ENCODE measurements at regions not wholly inside any gene's neighbourhood (a gene's known extent, or its start where the extent isn't known, plus 50 kb on each side); places are given as distances from the start of the nearest gene placed in this dataset.

- H4K20me1 ChIP-seq (ENCODE audit: insufficient read depth, low read length) = no peaks in the 10 kb centered on the region
- no peaks in the 10 kb centered on the region for H3K36me3 ChIP-seq (ENCODE audit: insufficient read depth, low read length)
- ATAC-seq (ENCODE audit: insufficient read depth, low read depth) = no peak
- no peak overlapping the region for H3K9ac ChIP-seq (ENCODE audit: low read depth, low read length)
- no peak overlapping the region for H2AFZ ChIP-seq (ENCODE audit: low read depth, low read length)
- H3K4me3 ChIP-seq (ENCODE audit: low read depth in 1 of 2, low read length in 2 of 2) = no peak overlapping the region
- H3K79me2 ChIP-seq (ENCODE audit: insufficient read depth, low read length) = no peaks in the 10 kb centered on the region
- no peak for DNase-seq
- H3K4me1 ChIP-seq (ENCODE audit: insufficient read depth, low read length) = no peaks in the 10 kb centered on the region
- H3K9me3 ChIP-seq (ENCODE audit: insufficient read depth, low read length, severe bottlenecking) = no peaks in the 10 kb centered on the region
- H3K4me2 ChIP-seq (ENCODE audit: insufficient read depth, low read length) = no peak overlapping the region
- no peaks in the 10 kb centered on the region for H3K27me3 ChIP-seq (ENCODE audit: insufficient read depth, low read length, poor library complexity)
- H3K27ac ChIP-seq (ENCODE audit: low read length) = no peak overlapping the region
- TF ChIP-seq CTCF (IDR thresholded peaks at IDR 0.05; ENCODE audit: borderline replicate concordance, extremely low read depth, low read length, poor library complexity, severe bottlenecking) (no peak), EZH2 (IDR thresholded peaks at IDR 0.05; ENCODE audit: borderline replicate concordance, low read depth, low read length, severe bottlenecking) (no peak)
Observed at GRCh38 chr14:84237881-84238280, 1292.1 kb upstream of the FLRT2 start.

- no peak overlapping the region for H3K4me3 ChIP-seq (ENCODE audit: low read depth in 1 of 2, low read length in 2 of 2)
- no peak overlapping the region for H2AFZ ChIP-seq (ENCODE audit: low read depth, low read length)
- no peak for ATAC-seq (ENCODE audit: insufficient read depth, low read depth)
- no peaks in the 10 kb centered on the region for H3K36me3 ChIP-seq (ENCODE audit: insufficient read depth, low read length)
- no peaks in the 10 kb centered on the region for H4K20me1 ChIP-seq (ENCODE audit: insufficient read depth, low read length)
- H3K9ac ChIP-seq (ENCODE audit: low read depth, low read length) = no peak overlapping the region
- H3K27me3 ChIP-seq (ENCODE audit: insufficient read depth, low read length, poor library complexity) = no peaks in the 10 kb centered on the region
- TF ChIP-seq EZH2 (IDR thresholded peaks at IDR 0.05; ENCODE audit: borderline replicate concordance, low read depth, low read length, severe bottlenecking) = no peak
- TF ChIP-seq CTCF (IDR thresholded peaks at IDR 0.05; ENCODE audit: borderline replicate concordance, extremely low read depth, low read length, poor library complexity, severe bottlenecking) = no peak
- no peaks in the 10 kb centered on the region for H3K9me3 ChIP-seq (ENCODE audit: insufficient read depth, low read length, severe bottlenecking)
- H3K79me2 ChIP-seq (ENCODE audit: insufficient read depth, low read length) = no peaks in the 10 kb centered on the region
- DNase-seq = no peak
- H3K4me1 ChIP-seq (ENCODE audit: insufficient read depth, low read length) = no peaks in the 10 kb centered on the region
- no peak overlapping the region for H3K4me2 ChIP-seq (ENCODE audit: insufficient read depth, low read length)
- H3K27ac ChIP-seq (ENCODE audit: low read length) = no peak overlapping the region
Observed at GRCh38 chr14:84247693-84248092, 1282.3 kb upstream of the FLRT2 start.

DNA sequence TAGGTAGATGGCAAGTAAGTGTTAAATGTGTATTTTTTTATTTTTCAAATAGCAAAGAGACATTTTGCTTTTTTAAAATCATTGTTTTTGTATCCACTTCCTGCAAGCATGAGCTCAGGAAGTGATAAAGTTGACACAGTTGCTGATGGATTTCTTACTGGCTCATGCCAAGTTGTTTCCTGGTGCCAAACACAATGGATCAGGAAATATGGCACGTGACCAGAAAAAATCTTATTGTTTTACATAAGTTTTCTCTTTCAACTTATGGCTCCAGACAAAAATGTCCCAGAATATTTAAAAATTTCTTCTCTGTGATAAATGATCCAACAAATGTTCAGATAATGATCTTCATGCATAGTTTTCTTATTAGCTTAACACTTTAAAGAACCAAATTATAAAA, 1279.1 kb upstream of the FLRT2 start:
- ATAC-seq (ENCODE audit: insufficient read depth, low read depth) (no peak), DNase-seq (no peak)
- no peaks in the 10 kb centered on the region for H4K20me1 ChIP-seq (ENCODE audit: insufficient read depth, low read length)
- H3K4me2 ChIP-seq (ENCODE audit: insufficient read depth, low read length) = no peak overlapping the region
- H3K27ac ChIP-seq (ENCODE audit: low read length) = no peak overlapping the region
- H3K36me3 ChIP-seq (ENCODE audit: insufficient read depth, low read length) = no peaks in the 10 kb centered on the region
- H3K9ac ChIP-seq (ENCODE audit: low read depth, low read length) = no peak overlapping the region
- no peak overlapping the region for H2AFZ ChIP-seq (ENCODE audit: low read depth, low read length)
- H3K27me3 ChIP-seq (ENCODE audit: insufficient read depth, low read length, poor library complexity) = no peaks in the 10 kb centered on the region
- H3K9me3 ChIP-seq (ENCODE audit: insufficient read depth, low read length, severe bottlenecking) = no peaks in the 10 kb centered on the region
- no peaks in the 10 kb centered on the region for H3K4me1 ChIP-seq (ENCODE audit: insufficient read depth, low read length)
- no peak overlapping the region for H3K4me3 ChIP-seq (ENCODE audit: low read depth in 1 of 2, low read length in 2 of 2)
- TF ChIP-seq CTCF (IDR thresholded peaks at IDR 0.05; ENCODE audit: borderline replicate concordance, extremely low read depth, low read length, poor library complexity, severe bottlenecking) (no peak), EZH2 (IDR thresholded peaks at IDR 0.05; ENCODE audit: borderline replicate concordance, low read depth, low read length, severe bottlenecking) (no peak)
- no peaks in the 10 kb centered on the region for H3K79me2 ChIP-seq (ENCODE audit: insufficient read depth, low read length)

All from DND-41 (cell line).